ENCODE measurements at regions not wholly inside any gene's neighbourhood (a gene's known extent, or its start where the extent isn't known, plus 50 kb on each side); places are given as distances from the start of the nearest gene placed in this dataset.

GRCh38 chr13:59178344-59178743, 985.4 kb downstream of the DIAPH3 start:
- Histone ChIP-seq H3K9me3 (replicated peaks; ENCODE audit: insufficient read depth, low read length) (no peaks in the 10 kb centered on the region), H2AFZ (ENCODE audit: low read length) (no peak overlapping the region), H3K79me2 (ENCODE audit: low read length) (no peaks in the 10 kb centered on the region), H3K4me3 (ENCODE audit: low read length) (no peak overlapping the region), H3K27ac (ENCODE audit: low read length) (no peak overlapping the region), H3K4me1 (ENCODE audit: low read length) (no peaks in the 10 kb centered on the region), H3K9me2 (replicated peaks; ENCODE audit: insufficient read depth, low read length) (no peaks in the 10 kb centered on the region), H3K9ac (ENCODE audit: low read length) (no peak overlapping the region), H3K27me3 (replicated peaks; ENCODE audit: insufficient read depth, low read length) (no peaks in the 10 kb centered on the region), H4K20me1 (ENCODE audit: insufficient read depth, low read length) (no peaks in the 10 kb centered on the region), H3K36me3 (replicated peaks; ENCODE audit: insufficient read depth, low read length) (no peaks in the 10 kb centered on the region), H3K4me2 (ENCODE audit: low read depth, low read length) (no peak overlapping the region), H3F3A (ENCODE audit: insufficient read depth, low read length) (no peaks in the 10 kb centered on the region)
- TF ChIP-seq CTCF (IDR thresholded peaks at IDR 0.05; ENCODE audit: low read length) (no peak), EZH2 (optimal IDR thresholded peaks at IDR 0.05; ENCODE audit: low read depth, low read length) (no peak), EZH2phosphoT487 (IDR thresholded peaks at IDR 0.05; ENCODE audit: low read length) (no peak)
- no peak for DNase-seq

- no peak for TF ChIP-seq EZH2 (optimal IDR thresholded peaks at IDR 0.05; ENCODE audit: low read depth, low read length)
- TF ChIP-seq CTCF (IDR thresholded peaks at IDR 0.05; ENCODE audit: low read length) = no peak
- no peak overlapping the region for H3K9ac ChIP-seq (ENCODE audit: low read length)
These were observed 981.5 kb downstream of the DIAPH3 start for GRCh38 chr13:59182241-59182640.

GRCh38 chr13:59197397-59197796, 966.3 kb downstream of the DIAPH3 start:
- Histone ChIP-seq H3K4me1 (ENCODE audit: low read length) (no peaks in the 10 kb centered on the region), H3K9me2 (replicated peaks; ENCODE audit: insufficient read depth, low read length) (no peaks in the 10 kb centered on the region), H3K27ac (ENCODE audit: low read length) (no peak overlapping the region), H3K4me3 (ENCODE audit: low read length) (no peak overlapping the region), H3K9ac (ENCODE audit: low read length) (no peak overlapping the region), H2AFZ (ENCODE audit: low read length) (no peak overlapping the region), H3K36me3 (replicated peaks; ENCODE audit: insufficient read depth, low read length) (no peaks in the 10 kb centered on the region), H3K79me2 (ENCODE audit: low read length) (no peaks in the 10 kb centered on the region), H4K20me1 (ENCODE audit: insufficient read depth, low read length) (no peaks in the 10 kb centered on the region), H3K4me2 (ENCODE audit: low read depth, low read length) (no peak overlapping the region), H3F3A (ENCODE audit: insufficient read depth, low read length) (no peaks in the 10 kb centered on the region), H3K9me3 (replicated peaks; ENCODE audit: insufficient read depth, low read length) (no peaks in the 10 kb centered on the region), H3K27me3 (replicated peaks; ENCODE audit: insufficient read depth, low read length) (no peaks in the 10 kb centered on the region)
- TF ChIP-seq EZH2 (optimal IDR thresholded peaks at IDR 0.05; ENCODE audit: low read depth, low read length) (no peak), EZH2phosphoT487 (IDR thresholded peaks at IDR 0.05; ENCODE audit: low read length) (no peak), CTCF (IDR thresholded peaks at IDR 0.05; ENCODE audit: low read length) (no peak)
- no peak for DNase-seq

More at GRCh38 chr13:59182241-59182640, 981.5 kb downstream of the DIAPH3 start:
- Histone ChIP-seq H3K9me2 (replicated peaks; ENCODE audit: insufficient read depth, low read length) (no peaks in the 10 kb centered on the region), H3K9me3 (replicated peaks; ENCODE audit: insufficient read depth, low read length) (no peaks in the 10 kb centered on the region), H3K4me1 (ENCODE audit: low read length) (no peaks in the 10 kb centered on the region), H2AFZ (ENCODE audit: low read length) (no peak overlapping the region), H3K4me2 (ENCODE audit: low read depth, low read length) (no peak overlapping the region), H3K36me3 (replicated peaks; ENCODE audit: insufficient read depth, low read length) (no peaks in the 10 kb centered on the region), H3K27me3 (replicated peaks; ENCODE audit: insufficient read depth, low read length) (no peaks in the 10 kb centered on the region), H3F3A (ENCODE audit: insufficient read depth, low read length) (no peaks in the 10 kb centered on the region), H4K20me1 (ENCODE audit: insufficient read depth, low read length) (no peaks in the 10 kb centered on the region), H3K27ac (ENCODE audit: low read length) (no peak overlapping the region), H3K4me3 (ENCODE audit: low read length) (no peak overlapping the region), H3K79me2 (ENCODE audit: low read length) (no peaks in the 10 kb centered on the region)
- no peak for DNase-seq
